IMR-90 (cell line): ENCODE measurements at regions not wholly inside any gene's neighbourhood (a gene's known extent, or its start where the extent isn't known, plus 50 kb on each side); places are given as distances from the start of the nearest gene placed in this dataset.

Source experiments
- ATAC-seq: fragments of 200-7000 bp; cut with Tn5 transposase; 2 replicates; pipeline ENCODE4 v1.9.1; 2020; ENCODE audit warnings: low read depth, mild to moderate bottlenecking, moderate library complexity
- BruUV-seq: library from RNA; stranded (reverse); fragments of 400-500 nt; replicated peaks from 2 replicates; lab custom pipeline; 2021; lab: Mats Ljungman, UMichigan
- CTCF ChIA-PET: fragments of 300-600 bp; formaldehyde crosslinking; extraction: SDS; loops from one replicate; lab custom pipeline; 2021; ENCODE audit warnings: antibody characterized with exemption; lab: Yijun Ruan, JAX
- POLR2A ChIA-PET: fragments of 300-600 bp; sonication (Branson Sonifier 250); formaldehyde crosslinking; loops from one replicate; lab custom pipeline; 2022; ENCODE audit warnings: antibody characterized with exemption; ENCODE audit not compliant: unreplicated experiment; lab: Charles Lee
- DNase-seq: peaks from one replicate; pipeline ENCODE4 v3.0.0; 2013
- H2AFZ ChIP-seq: replicated peaks from 2 replicates; pipeline ENCODE3; 2013; ENCODE audit warnings: low read length, mild to moderate bottlenecking; ENCODE audit not compliant: poor library complexity
- H2AK5ac ChIP-seq: 2 replicates; pipeline ENCODE4 v1.6.1; 2013; ENCODE audit warnings: low read depth, low read length, inconsistent platforms
- H2AK9ac ChIP-seq: replicated peaks from 2 replicates; pipeline ENCODE3; 2013; ENCODE audit warnings: mild to moderate bottlenecking, low read depth, low read length, moderate library complexity; ENCODE audit not compliant: poor library complexity
- H2BK120ac ChIP-seq: 2 replicates; pipeline ENCODE4 v1.6.1; 2013; ENCODE audit warnings: low read depth, low read length, inconsistent platforms
- H2BK15ac ChIP-seq: 3 replicates; pipeline ENCODE4 v1.6.1; 2013; ENCODE audit warnings: low read depth, low read length, inconsistent platforms
- H2BK20ac ChIP-seq: 2 replicates; pipeline ENCODE4 v1.6.1; 2013; ENCODE audit warnings: low read depth, mild to moderate bottlenecking, inconsistent platforms, low read length, moderate library complexity
- H2BK5ac ChIP-seq: 2 replicates; pipeline ENCODE4 v1.6.1; 2013; ENCODE audit warnings: mild to moderate bottlenecking, low read depth, low read length, inconsistent platforms; ENCODE audit not compliant: poor library complexity, severe bottlenecking
- H3K14ac ChIP-seq: replicated peaks from 2 replicates; pipeline ENCODE4 v1.6.1; 2013; ENCODE audit warnings: low read depth, low read length, inconsistent platforms
- H3K18ac ChIP-seq: 2 replicates; pipeline ENCODE4 v1.6.1; 2013; ENCODE audit warnings: low read depth, low read length, control low read depth
- H3K23ac ChIP-seq: 2 replicates; pipeline ENCODE4 v1.6.1; 2013; ENCODE audit warnings: low read depth, low read length, inconsistent platforms
- H3K27ac ChIP-seq: 2 replicates; pipeline ENCODE4 v1.5.1; 2013; ENCODE audit warnings: mild to moderate bottlenecking, control low read depth, low read length; ENCODE audit not compliant: insufficient read depth
- H3K27me3 ChIP-seq: 2 replicates; pipeline ENCODE4 v1.6.1; 2013; ENCODE audit warnings: low read length; ENCODE audit not compliant: control insufficient read depth, insufficient read depth
- H3K36me3 ChIP-seq: 2 replicates; pipeline ENCODE4 v1.6.1; 2013; ENCODE audit warnings: low read length, mixed read lengths; ENCODE audit not compliant: control insufficient read depth, insufficient read depth
- H3K4ac ChIP-seq: 2 replicates; pipeline ENCODE4 v1.6.1; 2013; ENCODE audit warnings: low read depth, low read length, inconsistent platforms
- H3K4me1 ChIP-seq: 2 replicates; pipeline ENCODE4 v1.6.1; 2013; ENCODE audit warnings: low read length, mixed read lengths; ENCODE audit not compliant: control insufficient read depth, insufficient read depth
- H3K4me2 ChIP-seq: 2 replicates; pipeline ENCODE4 v1.6.1; 2013; ENCODE audit warnings: low read depth, mild to moderate bottlenecking, control low read depth, low read length, moderate library complexity
- H3K4me3 ChIP-seq: 2 replicates; pipeline ENCODE4 v1.5.1; 2013; ENCODE audit warnings: low read depth, mild to moderate bottlenecking, control low read depth, low read length, moderate library complexity; ENCODE audit not compliant: insufficient read depth
- H3K56ac ChIP-seq: 2 replicates; pipeline ENCODE4 v1.6.1; 2013; ENCODE audit warnings: low read length, inconsistent platforms; ENCODE audit not compliant: insufficient read depth; ENCODE audit errors: extremely low read depth
- H3K79me1 ChIP-seq, 2 experiments: 2 replicates each; pipeline ENCODE4 v1.6.1; 2013; ENCODE audit warnings: low read length in 2 of 2, inconsistent platforms in 1 of 2, low read depth in 1 of 2
- H3K9ac ChIP-seq: 2 replicates; pipeline ENCODE4 v1.6.1; 2013; ENCODE audit warnings: low read depth, low read length, control low read depth
- H3K9me1 ChIP-seq: 2 replicates; pipeline ENCODE4 v1.6.1; 2013; ENCODE audit warnings: low read length, inconsistent platforms; ENCODE audit not compliant: insufficient read depth
- H3K9me3 ChIP-seq: 2 replicates; pipeline ENCODE4 v1.6.1; 2013; ENCODE audit warnings: low read length; ENCODE audit not compliant: control insufficient read depth, insufficient read depth
- H4K20me1 ChIP-seq: 2 replicates; pipeline ENCODE4 v1.6.1; 2013; ENCODE audit warnings: low read length, inconsistent platforms; ENCODE audit not compliant: insufficient read depth
- H4K5ac ChIP-seq: 2 replicates; pipeline ENCODE4 v1.6.1; 2013; ENCODE audit warnings: mild to moderate bottlenecking, low read depth, low read length, control low read depth
- H4K8ac ChIP-seq, 2 experiments: 2 replicates each; pipeline ENCODE4 v1.6.1; 2013; ENCODE audit warnings: low read depth in 2 of 2, low read length in 2 of 2, control low read depth in 1 of 2, inconsistent platforms in 1 of 2
- H4K91ac ChIP-seq: 2 replicates; pipeline ENCODE4 v1.6.1; 2013; ENCODE audit warnings: low read depth, low read length, inconsistent platforms; ENCODE audit not compliant: insufficient read depth
- BHLHE40 ChIP-seq: fragments of 150-350 bp; IDR thresholded peaks from 2 replicates; pipeline ENCODE4 v1.6.1; 2016; ENCODE audit warnings: mild to moderate bottlenecking, low read depth, low read length
- CEBPB ChIP-seq: IDR thresholded peaks from 2 replicates; pipeline ENCODE4 v1.6.1; 2012; ENCODE audit warnings: low read depth, low read length, improper control_type of control experiment
- CHD1 ChIP-seq: IDR thresholded peaks from 2 replicates; pipeline ENCODE4 v1.6.1; 2012; ENCODE audit warnings: low read depth, low read length, improper control_type of control experiment
- CTCF ChIP-seq: conservative IDR thresholded peaks from 2 replicates; pipeline ENCODE4 v1.5.1; 2012; ENCODE audit warnings: mild to moderate bottlenecking, low read depth, low read length, improper control_type of control experiment
- ELK1 ChIP-seq: fragments of 150-350 bp; IDR thresholded peaks from 2 replicates; pipeline ENCODE4 v1.6.1; 2016; ENCODE audit warnings: low read depth, mild to moderate bottlenecking, low read length, moderate library complexity, borderline replicate concordance
- FOS ChIP-seq: fragments of 150-350 bp; IDR thresholded peaks from 2 replicates; pipeline ENCODE4 v1.6.1; 2016; ENCODE audit warnings: low read depth, low read length
- MAFK ChIP-seq: IDR thresholded peaks from 2 replicates; pipeline ENCODE4 v1.6.1; 2012; ENCODE audit warnings: low read depth, low read length, improper control_type of control experiment
- MAZ ChIP-seq: IDR thresholded peaks from 2 replicates; pipeline ENCODE4 v1.6.1; 2012; ENCODE audit warnings: low read depth, mild to moderate bottlenecking, low read length, improper control_type of control experiment, moderate library complexity, borderline replicate concordance
- MXI1 ChIP-seq: IDR thresholded peaks from 2 replicates; pipeline ENCODE4 v1.6.1; 2012; ENCODE audit warnings: low read depth, mild to moderate bottlenecking, low read length, moderate library complexity, borderline replicate concordance
- NFE2L2 ChIP-seq: fragments of 150-350 bp; IDR thresholded peaks from 2 replicates; pipeline ENCODE4 v1.6.1; 2016; ENCODE audit warnings: low read depth, mild to moderate bottlenecking, low read length
- POLR2A ChIP-seq: IDR thresholded peaks from 2 replicates; pipeline ENCODE4 v1.6.1; 2012; ENCODE audit warnings: mild to moderate bottlenecking, low read depth, low read length
- RAD21 ChIP-seq: IDR thresholded peaks from 2 replicates; pipeline ENCODE4 v1.6.1; 2012; ENCODE audit warnings: low read length, improper control_type of control experiment
- RCOR1 ChIP-seq: IDR thresholded peaks from 2 replicates; pipeline ENCODE4 v1.6.1; 2012; ENCODE audit warnings: mild to moderate bottlenecking, low read length, improper control_type of control experiment; ENCODE audit not compliant: insufficient replicate concordance
- RFX5 ChIP-seq: IDR thresholded peaks from 2 replicates; pipeline ENCODE4 v1.8.0; 2012; ENCODE audit warnings: low read depth, mild to moderate bottlenecking, low read length, moderate library complexity
- SMC3 ChIP-seq: fragments of 150-350 bp; IDR thresholded peaks from 2 replicates; pipeline ENCODE4 v1.6.1; 2016; ENCODE audit warnings: low read depth, mild to moderate bottlenecking, antibody characterized with exemption, low read length, moderate library complexity
- WGBS, 2 experiments: methylation state at CpG; one replicate each; pipeline versions ENCODE4 v1.1.5 to v1.1.7; 2013; ENCODE audit warnings: missing lambda C conversion rate in 2 of 2; ENCODE audit not compliant: insufficient read length in 1 of 2; ENCODE audit errors: extremely low coverage in 2 of 2; 5-methylcytosine and 5-hydroxymethylcytosine counted together
- dilution Hi-C: fragments of 300-500 bp; cut with HindIII; formaldehyde crosslinking; loops from one replicate; pipeline ENCODE4 v1.14.3; 2018; ENCODE audit warnings: low sequenced_read_pairs; ENCODE audit not compliant: unreplicated experiment
- in situ Hi-C: fragments of 300-500 bp; cut with MboI; formaldehyde crosslinking; loops from 3 replicates; pipeline ENCODE4 v1.14.3; 2019; ENCODE audit warnings: low sequenced_read_pairs, inconsistent platforms, mixed read lengths
- intact Hi-C: fragments of 100-400 bp; cut with micrococcal nuclease; formaldehyde crosslinking; loops from 2 replicates; pipeline ENCODE4 v1.10.0; 2022
- TF ChIP-seq, protein P1 (sequence below): fragments of 150-350 bp; IDR thresholded peaks from 2 replicates; pipeline ENCODE4 v1.6.1; 2017; ENCODE audit warnings: mild to moderate bottlenecking, antibody characterized with exemption, low read length, low read depth

GRCh38 chr5:39479537-39479936 lies 54.8 kb upstream of the DAB2 start:
- Histone ChIP-seq H2AK9ac (no peak overlapping the region), H3K4ac (no peak overlapping the region), H3K4me1 (peaks cover 11% of the 10 kb centered on the region), H2BK5ac (no peak overlapping the region), H3K4me3 (no peak overlapping the region), H2BK120ac (no peak overlapping the region), H3K36me3 (no peaks in the 10 kb centered on the region), H2AFZ (no peak overlapping the region), H3K27ac (no peak overlapping the region), H3K9me3 (no peaks in the 10 kb centered on the region), H4K91ac (no peak overlapping the region), H4K20me1 (no peaks in the 10 kb centered on the region), H3K9me1 (peaks cover 6% of the 10 kb centered on the region), H2BK20ac (0 out of 2 replicates have a peak overlapping the region, but pooled peaks have one; percentile 25), H3K79me1 (no peaks in the 10 kb centered on the region; a peak in 1 of 4 replicates), H3K18ac (peak overlapping the region; percentile 18; the same call in 1 of the 2 replicates), H3K9ac (no peak overlapping the region), H3K23ac (no peak overlapping the region), H3K56ac (no peak overlapping the region), H3K4me2 (no peak overlapping the region), H3K14ac (no peak overlapping the region), H2BK15ac (no peak overlapping the region), H4K5ac (no peak overlapping the region; the same call in 1 of the 2 replicates), H3K27me3 (no peaks in the 10 kb centered on the region), H2AK5ac (no peak overlapping the region), H4K8ac (no peak overlapping the region)
- TF ChIP-seq MAZ = no peak
- TF ChIP-seq POLR2A = no peak
- no peak for TF ChIP-seq BHLHE40
- TF ChIP-seq MXI1 = no peak
- no peak for TF ChIP-seq RFX5
- no peak for TF ChIP-seq RAD21
- no peak for TF ChIP-seq SMC3
- TF ChIP-seq RCOR1 = no peak
- no peak for TF ChIP-seq MAFK
- no peak for TF ChIP-seq FOS
- TF ChIP-seq CHD1 = no peak
- TF ChIP-seq ELK1 = no peak
- TF ChIP-seq NFE2L2 = no peak
- no peak for TF ChIP-seq CEBPB
- no peak for TF ChIP-seq CTCF
- TF ChIP-seq, protein P1, sequence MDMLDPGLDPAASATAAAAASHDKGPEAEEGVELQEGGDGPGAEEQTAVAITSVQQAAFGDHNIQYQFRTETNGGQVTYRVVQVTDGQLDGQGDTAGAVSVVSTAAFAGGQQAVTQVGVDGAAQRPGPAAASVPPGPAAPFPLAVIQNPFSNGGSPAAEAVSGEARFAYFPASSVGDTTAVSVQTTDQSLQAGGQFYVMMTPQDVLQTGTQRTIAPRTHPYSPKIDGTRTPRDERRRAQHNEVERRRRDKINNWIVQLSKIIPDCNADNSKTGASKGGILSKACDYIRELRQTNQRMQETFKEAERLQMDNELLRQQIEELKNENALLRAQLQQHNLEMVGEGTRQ = no peak
- dilution Hi-C loops (no loop called here), intact Hi-C loops (loop anchor here (2.0 to 5.0 kb wide), 2 partner anchors 21 to 43 kb away; no protein-coding TSS in a partner anchor), in situ Hi-C loops (no loop called here)
- WGBS, 2 experiments = 100% methylated on average over 1 of the region's 6 CpGs; no CpG with 5 or more reads in 1 of the 2 experiments
- ChIA-PET CTCF (no interaction called here), POLR2A (no interaction called here)
- DNase-seq (no peak), ATAC-seq (no peak)
- no TSS peak for BruUV-seq
